Adrenal gland (tissue), 9 donors: ENCODE measurements at regions not wholly inside any gene's neighbourhood (a gene's known extent, or its start where the extent isn't known, plus 50 kb on each side); places are given as distances from the start of the nearest gene placed in this dataset.

Source experiments
- DNase-seq, 7 donors: peaks; one replicate each; pipeline ENCODE4 v3.0.0-alpha.2; 2019 to 2020
- H3K27ac ChIP-seq, 5 donors: fragments of 200-600 bp; sonication (generic) in 4 of 5; 1 replicate in 3 of 5; 2 replicates in 2 of 5; pipeline versions ENCODE4 v1.5.1 to v1.8.0; 2016 to 2020; ENCODE audit warnings: mild to moderate bottlenecking in 1 of 5
- H3K27me3 ChIP-seq: fragments of 200-600 bp; 2 replicates; pipeline ENCODE4 v1.8.0; 2021
- H3K36me3 ChIP-seq, 2 donors: fragments of 200-600 bp; replicated peaks in 1 of 2; 1 replicate in 1 of 2; 2 replicates in 1 of 2; pipeline versions ENCODE4 v1.5.1 to v1.8.0; 2018 to 2022
- H3K4me1 ChIP-seq, 2 donors: fragments of 200-600 bp; replicated peaks in 1 of 2; 1 replicate in 1 of 2; 2 replicates in 1 of 2; pipeline versions ENCODE4 v1.5.1 to v1.8.0; 2018 to 2021
- H3K4me3 ChIP-seq, 4 donors: fragments of 200-600 bp; sonication (generic) in 3 of 4; one replicate each; pipeline ENCODE4 v1.5.1; 2016 to 2018
- H3K9me3 ChIP-seq, 3 donors: fragments of 200-600 bp; sonication (generic) in 1 of 3; replicated peaks in 1 of 3; 1 replicate in 2 of 3; 2 replicates in 1 of 3; pipeline versions ENCODE4 v1.5.1 to v1.8.0; 2016 to 2021
- CTCF ChIP-seq, 6 experiments: fragments of 450-650 bp in 4 of 6; fragments of 200-600 bp in 2 of 6; sonication (generic) in 1 of 6; IDR thresholded peaks; 1 replicate in 5 of 6; 2 replicates in 1 of 6; pipeline versions ENCODE4 v1.5.1 to v1.8.0; 2016 to 2021; ENCODE audit warnings: antibody characterized with exemption in 6 of 6, mild to moderate bottlenecking in 2 of 6, moderate library complexity in 1 of 6
- POLR2A ChIP-seq, 2 donors: fragments of 450-650 bp; IDR thresholded peaks; one replicate each; pipeline ENCODE4 v1.6.1; 2017; ENCODE audit warnings: antibody characterized with exemption in 2 of 2, mild to moderate bottlenecking in 2 of 2, moderate library complexity in 1 of 2
- WGBS, 4 donors: extraction: QIAGEN DNeasy Blood & Tissue Kit in 2 of 4; methylation state at CpG; one replicate each; pipeline versions ENCODE4 v1.1.5 to v1.1.7; 2013 to 2017; 5-methylcytosine and 5-hydroxymethylcytosine counted together
- intact Hi-C, 2 donors: fragments of 100-400 bp; cut with DNase I; formaldehyde crosslinking; loops; one replicate each; pipeline versions ENCODE4 v1.14.1 to v1.15.0; 2022 to 2023
- donor health status: healthy with polysubstance abuse.
- donor health status: Bipolar disorder and iron deficiency.
- donor health status: DM: yes; HTN: yes; CAD: no.
- donor health status: DM: no; HTN: no; CAD: no.
- donor health status: DM: no; HTN: no; CAD: no.

GRCh38 chrX:114075073-114075673, 508.7 kb upstream of the HTR2C start:
- no peaks in the 10 kb centered on the region for H3K36me3 ChIP-seq
- intact Hi-C loops = no loop called here
- 43 to 53% (median 48%) methylated on average over 4 of the region's 4 CpGs for WGBS, 4 donors
- H3K4me3 ChIP-seq = no peak overlapping the region
- H3K27me3 ChIP-seq = no peaks in the 10 kb centered on the region
- TF ChIP-seq CTCF (IDR thresholded peaks at IDR 0.05) = peak in 4 of 6 experiments; percentile 16 to 52 (median 26)
- no peak for TF ChIP-seq POLR2A (IDR thresholded peaks at IDR 0.05)
- no peaks in the 10 kb centered on the region for H3K4me1 ChIP-seq
- H3K27ac ChIP-seq = no peak overlapping the region
- no peaks in the 10 kb centered on the region for H3K9me3 ChIP-seq
- DNase-seq = no peak

DNA sequence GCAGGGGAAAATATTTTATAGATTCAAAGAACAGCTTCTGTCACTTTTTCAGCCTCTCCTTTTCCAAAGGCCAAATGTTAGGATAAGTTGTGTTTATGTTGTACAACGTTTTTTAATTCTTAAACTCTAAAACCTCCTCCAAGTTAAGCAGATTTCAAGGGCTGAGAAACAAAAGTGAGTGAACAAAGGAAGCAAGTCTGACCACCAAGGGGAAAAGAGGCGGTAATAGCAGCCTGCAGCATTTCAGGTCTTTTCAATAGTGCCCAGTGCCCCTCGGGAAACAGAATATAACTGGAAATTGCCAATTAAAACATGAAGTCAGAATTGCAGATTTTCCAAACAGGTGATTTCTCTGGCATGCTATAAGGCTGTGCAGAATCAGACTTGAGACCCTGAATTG, 510.0 kb upstream of the HTR2C start:
- Histone ChIP-seq H3K27ac (no peak overlapping the region), H3K4me3 (no peak overlapping the region), H3K4me1 (no peaks in the 10 kb centered on the region), H3K27me3 (no peaks in the 10 kb centered on the region), H3K9me3 (no peaks in the 10 kb centered on the region), H3K36me3 (no peaks in the 10 kb centered on the region)
- 38 to 59% (median 46%) methylated on average over 3 of the region's 3 CpGs for WGBS, 4 donors
- intact Hi-C loops = no loop called here
- no peak for TF ChIP-seq CTCF (IDR thresholded peaks at IDR 0.05)
- TF ChIP-seq POLR2A (IDR thresholded peaks at IDR 0.05) = no peak
- DNase-seq = no peak

DNA sequence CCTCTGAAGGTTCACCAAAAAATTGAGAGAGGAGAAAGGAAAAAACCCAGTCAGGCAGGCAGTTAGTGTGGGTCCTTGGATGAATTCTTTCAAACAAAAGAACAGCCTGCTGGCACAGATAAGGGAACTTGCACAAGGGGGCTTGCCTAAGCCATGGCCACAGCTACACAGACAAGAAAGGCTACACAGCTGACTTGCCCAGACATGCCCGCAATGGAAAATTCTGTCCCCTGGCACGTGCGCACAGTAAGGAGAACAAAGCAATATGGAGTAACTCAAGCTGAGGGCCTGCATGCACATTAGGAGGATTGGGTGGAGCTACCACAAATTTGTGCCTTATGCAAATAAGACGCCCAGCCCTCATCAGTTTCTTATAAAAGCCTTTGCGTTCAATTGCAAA, 512.5 kb upstream of the HTR2C start:
- no peaks in the 10 kb centered on the region for H3K27me3 ChIP-seq
- DNase-seq = no peak
- WGBS, 4 donors = 61 to 90% (median 88%) methylated on average over 2 to 5 of the region's 5 CpGs
- no peaks in the 10 kb centered on the region for H3K9me3 ChIP-seq
- H3K36me3 ChIP-seq = no peaks in the 10 kb centered on the region
- intact Hi-C loops = no loop called here
- no peaks in the 10 kb centered on the region for H3K4me1 ChIP-seq
- H3K4me3 ChIP-seq = no peak overlapping the region
- no peak for TF ChIP-seq CTCF (IDR thresholded peaks at IDR 0.05)
- no peak for TF ChIP-seq POLR2A (IDR thresholded peaks at IDR 0.05)
- H3K27ac ChIP-seq = no peak overlapping the region

- intact Hi-C loops = no loop called here
- H3K36me3 ChIP-seq = no peaks in the 10 kb centered on the region
- H3K9me3 ChIP-seq = no peaks in the 10 kb centered on the region
- H3K27ac ChIP-seq = no peak overlapping the region
- peaks cover 8% of the 10 kb centered on the region for H3K27me3 ChIP-seq
- 77 to 95% (median 82%) methylated on average over 3 to 4 of the region's 4 CpGs for WGBS, 4 donors
- H3K4me3 ChIP-seq = no peak overlapping the region
- no peaks in the 10 kb centered on the region for H3K4me1 ChIP-seq
- TF ChIP-seq CTCF (IDR thresholded peaks at IDR 0.05) = no peak
- no peak for TF ChIP-seq POLR2A (IDR thresholded peaks at IDR 0.05)
- no peak for DNase-seq
These were observed 518.2 kb upstream of the HTR2C start for GRCh38 chrX:114065577-114066223.
